ENCODE measurements at regions not wholly inside any gene's neighbourhood (a gene's known extent, or its start where the extent isn't known, plus 50 kb on each side); places are given as distances from the start of the nearest gene placed in this dataset.

DNA sequence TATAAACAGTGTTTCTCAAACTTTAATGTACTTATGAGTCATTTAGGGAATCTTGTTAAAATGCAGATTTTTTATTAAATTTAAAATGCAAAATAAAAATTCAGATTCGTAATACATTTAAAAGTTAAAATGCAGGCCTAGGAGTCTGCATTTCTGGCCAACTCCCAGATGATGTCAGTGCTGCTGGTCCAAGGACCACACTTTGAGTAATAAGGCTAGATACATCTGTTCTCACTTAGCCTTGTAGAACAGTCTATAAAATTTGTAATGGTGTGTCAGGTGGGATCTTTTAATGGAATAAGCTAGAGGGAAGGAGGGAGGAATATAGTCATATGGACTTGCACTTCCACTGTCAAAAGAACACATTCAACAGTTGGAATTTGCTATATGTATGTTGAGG is 295.6 kb upstream of the BMP2 start:
- Histone ChIP-seq H3K9me3 (ENCODE audit: low read length) (no peaks in the 10 kb centered on the region), H3K27ac (ENCODE audit: low read length) (peak overlapping the region; percentile 83), H4K20me1 (ENCODE audit: insufficient read depth) (no peaks in the 10 kb centered on the region), H2AFZ (ENCODE audit: low read depth, low read length) (no peak overlapping the region), H3F3A (ENCODE audit: insufficient read depth, low read length, poor library complexity, severe bottlenecking) (no peaks in the 10 kb centered on the region), H3K79me2 (replicated peaks; ENCODE audit: insufficient read depth, low read length) (no peaks in the 10 kb centered on the region), H3K36me3 (ENCODE audit: insufficient read depth, low read length) (no peaks in the 10 kb centered on the region), H3K27me3 (ENCODE audit: insufficient read depth, low read depth, low read length) (no peaks in the 10 kb centered on the region), H3K4me3 (ENCODE audit: low read length) (no peak overlapping the region), H3K9me2 (ENCODE audit: insufficient read depth, low read length) (no peaks in the 10 kb centered on the region), H3K9ac (ENCODE audit: low read length) (no peak overlapping the region), H3K4me2 (ENCODE audit: low read length) (no peak overlapping the region)
- TF ChIP-seq EP300 (conservative IDR thresholded peaks at IDR 0.05; ENCODE audit: poor library complexity, severe bottlenecking) (no peak), EZH2 (IDR thresholded peaks at IDR 0.05; ENCODE audit: borderline replicate concordance, insufficient read depth, low read length, poor library complexity, severe bottlenecking) (no peak), RAD21 (conservative IDR thresholded peaks at IDR 0.05) (no peak)

DNA sequence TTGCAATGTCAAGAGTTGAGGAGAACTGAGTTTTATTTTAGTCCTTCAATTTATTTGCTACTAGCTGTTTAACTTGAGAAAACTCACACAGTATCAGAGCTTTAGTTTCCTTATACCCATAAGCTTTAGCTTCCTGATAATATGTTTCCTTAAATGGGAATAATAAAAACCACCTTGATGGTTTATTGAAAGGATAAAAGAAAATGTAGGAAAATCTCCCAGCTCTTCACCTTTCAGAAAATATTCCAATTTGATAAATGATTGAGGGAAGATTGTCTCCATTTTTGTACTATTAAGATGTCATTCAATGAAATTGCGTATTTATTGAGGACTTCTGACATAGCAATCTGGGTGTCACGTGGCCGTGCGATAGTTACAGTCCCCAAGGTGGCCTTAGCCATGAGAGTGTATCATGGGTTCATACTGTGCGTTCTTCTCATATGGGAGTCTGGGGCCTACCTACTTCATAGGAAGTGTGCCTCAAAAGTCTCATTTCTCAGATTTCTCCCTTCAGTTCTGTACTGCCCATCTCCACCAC is 296.3 kb upstream of the BMP2 start:
- Histone ChIP-seq H3K9me3 (ENCODE audit: low read length) (no peaks in the 10 kb centered on the region), H3F3A (ENCODE audit: insufficient read depth, low read length, poor library complexity, severe bottlenecking) (no peaks in the 10 kb centered on the region), H3K4me2 (ENCODE audit: low read length) (peak overlapping the region; percentile 23), H3K27me3 (ENCODE audit: insufficient read depth, low read depth, low read length) (no peaks in the 10 kb centered on the region), H4K20me1 (ENCODE audit: insufficient read depth) (no peaks in the 10 kb centered on the region), H3K79me2 (replicated peaks; ENCODE audit: insufficient read depth, low read length) (no peaks in the 10 kb centered on the region), H3K36me3 (ENCODE audit: insufficient read depth, low read length) (no peaks in the 10 kb centered on the region), H3K9ac (ENCODE audit: low read length) (peak overlapping the region; percentile 42), H2AFZ (ENCODE audit: low read depth, low read length) (no peak overlapping the region), H3K4me3 (ENCODE audit: low read length) (peak overlapping the region; percentile 23), H3K9me2 (ENCODE audit: insufficient read depth, low read length) (no peaks in the 10 kb centered on the region), H3K27ac (ENCODE audit: low read length) (peak overlapping the region; percentile 83)
- TF ChIP-seq POLR2AphosphoS5 (IDR thresholded peaks at IDR 0.05) (peak; percentile 54), EP300 (conservative IDR thresholded peaks at IDR 0.05; ENCODE audit: poor library complexity, severe bottlenecking) (peak; percentile 84), EZH2 (IDR thresholded peaks at IDR 0.05; ENCODE audit: borderline replicate concordance, insufficient read depth, low read length, poor library complexity, severe bottlenecking) (no peak), TAF1 (IDR thresholded peaks at IDR 0.05; ENCODE audit: low read depth) (no peak), MXI1 (conservative IDR thresholded peaks at IDR 0.05; ENCODE audit: poor library complexity, severe bottlenecking) (no peak), RAD21 (conservative IDR thresholded peaks at IDR 0.05) (no peak)
- TF ChIP-seq, protein P1, sequence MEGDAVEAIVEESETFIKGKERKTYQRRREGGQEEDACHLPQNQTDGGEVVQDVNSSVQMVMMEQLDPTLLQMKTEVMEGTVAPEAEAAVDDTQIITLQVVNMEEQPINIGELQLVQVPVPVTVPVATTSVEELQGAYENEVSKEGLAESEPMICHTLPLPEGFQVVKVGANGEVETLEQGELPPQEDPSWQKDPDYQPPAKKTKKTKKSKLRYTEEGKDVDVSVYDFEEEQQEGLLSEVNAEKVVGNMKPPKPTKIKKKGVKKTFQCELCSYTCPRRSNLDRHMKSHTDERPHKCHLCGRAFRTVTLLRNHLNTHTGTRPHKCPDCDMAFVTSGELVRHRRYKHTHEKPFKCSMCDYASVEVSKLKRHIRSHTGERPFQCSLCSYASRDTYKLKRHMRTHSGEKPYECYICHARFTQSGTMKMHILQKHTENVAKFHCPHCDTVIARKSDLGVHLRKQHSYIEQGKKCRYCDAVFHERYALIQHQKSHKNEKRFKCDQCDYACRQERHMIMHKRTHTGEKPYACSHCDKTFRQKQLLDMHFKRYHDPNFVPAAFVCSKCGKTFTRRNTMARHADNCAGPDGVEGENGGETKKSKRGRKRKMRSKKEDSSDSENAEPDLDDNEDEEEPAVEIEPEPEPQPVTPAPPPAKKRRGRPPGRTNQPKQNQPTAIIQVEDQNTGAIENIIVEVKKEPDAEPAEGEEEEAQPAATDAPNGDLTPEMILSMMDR (IDR thresholded peaks at IDR 0.05; ENCODE audit: poor library complexity, severe bottlenecking), result no peak
- TF ChIP-seq, protein P2, sequence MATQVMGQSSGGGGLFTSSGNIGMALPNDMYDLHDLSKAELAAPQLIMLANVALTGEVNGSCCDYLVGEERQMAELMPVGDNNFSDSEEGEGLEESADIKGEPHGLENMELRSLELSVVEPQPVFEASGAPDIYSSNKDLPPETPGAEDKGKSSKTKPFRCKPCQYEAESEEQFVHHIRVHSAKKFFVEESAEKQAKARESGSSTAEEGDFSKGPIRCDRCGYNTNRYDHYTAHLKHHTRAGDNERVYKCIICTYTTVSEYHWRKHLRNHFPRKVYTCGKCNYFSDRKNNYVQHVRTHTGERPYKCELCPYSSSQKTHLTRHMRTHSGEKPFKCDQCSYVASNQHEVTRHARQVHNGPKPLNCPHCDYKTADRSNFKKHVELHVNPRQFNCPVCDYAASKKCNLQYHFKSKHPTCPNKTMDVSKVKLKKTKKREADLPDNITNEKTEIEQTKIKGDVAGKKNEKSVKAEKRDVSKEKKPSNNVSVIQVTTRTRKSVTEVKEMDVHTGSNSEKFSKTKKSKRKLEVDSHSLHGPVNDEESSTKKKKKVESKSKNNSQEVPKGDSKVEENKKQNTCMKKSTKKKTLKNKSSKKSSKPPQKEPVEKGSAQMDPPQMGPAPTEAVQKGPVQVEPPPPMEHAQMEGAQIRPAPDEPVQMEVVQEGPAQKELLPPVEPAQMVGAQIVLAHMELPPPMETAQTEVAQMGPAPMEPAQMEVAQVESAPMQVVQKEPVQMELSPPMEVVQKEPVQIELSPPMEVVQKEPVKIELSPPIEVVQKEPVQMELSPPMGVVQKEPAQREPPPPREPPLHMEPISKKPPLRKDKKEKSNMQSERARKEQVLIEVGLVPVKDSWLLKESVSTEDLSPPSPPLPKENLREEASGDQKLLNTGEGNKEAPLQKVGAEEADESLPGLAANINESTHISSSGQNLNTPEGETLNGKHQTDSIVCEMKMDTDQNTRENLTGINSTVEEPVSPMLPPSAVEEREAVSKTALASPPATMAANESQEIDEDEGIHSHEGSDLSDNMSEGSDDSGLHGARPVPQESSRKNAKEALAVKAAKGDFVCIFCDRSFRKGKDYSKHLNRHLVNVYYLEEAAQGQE (IDR thresholded peaks at IDR 0.05; ENCODE audit: borderline replicate concordance), result peak; percentile 99

DNA sequence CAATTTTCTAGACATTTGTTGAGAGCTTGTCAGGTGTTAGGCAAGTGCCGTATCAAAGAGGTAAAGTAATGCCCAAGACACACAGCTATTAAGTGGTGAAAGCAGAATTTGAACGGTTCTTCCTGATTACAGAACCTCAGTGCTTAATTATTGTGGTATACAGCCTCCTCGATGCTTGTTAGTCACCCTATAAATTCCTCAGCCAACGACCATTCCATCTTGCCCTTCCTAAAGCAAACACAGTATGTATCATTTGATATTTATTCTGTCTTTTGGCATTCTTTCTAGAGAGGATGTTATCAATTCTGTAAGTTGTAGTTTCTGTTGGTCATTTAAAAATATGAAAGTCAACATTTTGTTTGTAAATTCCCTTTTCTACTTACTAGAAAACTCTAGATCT is 297.8 kb upstream of the BMP2 start:
- H3K4me3 ChIP-seq (ENCODE audit: low read length), result no peak overlapping the region
- H3K79me2 ChIP-seq (replicated peaks; ENCODE audit: insufficient read depth, low read length), result no peaks in the 10 kb centered on the region
- H3K4me2 ChIP-seq (ENCODE audit: low read length), result no peak overlapping the region
- H3F3A ChIP-seq (ENCODE audit: insufficient read depth, low read length, poor library complexity, severe bottlenecking), result no peaks in the 10 kb centered on the region
- TF ChIP-seq RAD21 (conservative IDR thresholded peaks at IDR 0.05), result no peak
- TF ChIP-seq, protein P2 (IDR thresholded peaks at IDR 0.05; ENCODE audit: borderline replicate concordance), result no peak
- H4K20me1 ChIP-seq (ENCODE audit: insufficient read depth), result no peaks in the 10 kb centered on the region
- H3K27me3 ChIP-seq (ENCODE audit: insufficient read depth, low read depth, low read length), result no peaks in the 10 kb centered on the region
- H2AFZ ChIP-seq (ENCODE audit: low read depth, low read length), result no peak overlapping the region
- H3K36me3 ChIP-seq (ENCODE audit: insufficient read depth, low read length), result no peaks in the 10 kb centered on the region
- H3K27ac ChIP-seq (ENCODE audit: low read length), result no peak overlapping the region
- no peaks in the 10 kb centered on the region for H3K9me3 ChIP-seq (ENCODE audit: low read length)
- H3K9me2 ChIP-seq (ENCODE audit: insufficient read depth, low read length), result no peaks in the 10 kb centered on the region
- no peak overlapping the region for H3K9ac ChIP-seq (ENCODE audit: low read length)
